GM18517 (cell line): ENCODE measurements at regions not wholly inside any gene's neighbourhood (a gene's known extent, or its start where the extent isn't known, plus 50 kb on each side); places are given as distances from the start of the nearest gene placed in this dataset.

Experiments used
- ATAC-seq: cut with Tn5 transposase; IDR thresholded peaks from one replicate; pipeline ENCODE4 v1.9.1; 2021; ENCODE audit warnings: mild to moderate bottlenecking, moderate library complexity; ENCODE audit not compliant: unreplicated experiment

GRCh38 chr7:12741951-12742575 is 54.6 kb downstream of the ARL4A start:
- ATAC-seq, result no peak

GRCh38 chr7:12746211-12746610 is 58.8 kb downstream of the ARL4A start:
- ATAC-seq, result no peak

- no peak for ATAC-seq
Measured at GRCh38 chr7:12747687-12748306, 60.4 kb downstream of the ARL4A start.

- ATAC-seq, result no peak
Measured at GRCh38 chr7:12749069-12749468, 61.6 kb downstream of the ARL4A start.

DNA sequence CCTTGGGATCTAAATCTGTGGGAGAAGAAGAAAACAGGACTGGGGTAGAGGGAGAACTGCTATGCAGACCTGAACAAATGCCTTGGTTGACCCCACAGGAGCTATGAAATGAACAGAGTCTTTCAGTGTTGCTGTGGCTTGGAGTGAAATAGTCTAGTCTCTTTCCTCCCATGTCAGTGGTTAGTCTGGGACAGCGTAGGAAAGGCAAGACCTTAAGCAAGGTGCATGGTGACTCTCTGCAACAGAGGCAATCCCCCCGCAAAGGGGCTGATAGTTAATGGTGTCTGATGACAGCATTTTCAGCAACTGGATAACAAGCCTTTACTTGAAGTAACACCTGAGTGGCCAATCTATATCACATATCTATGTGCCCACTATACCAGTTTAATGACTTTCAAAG is 62.3 kb downstream of the ARL4A start:
- no peak for ATAC-seq

DNA sequence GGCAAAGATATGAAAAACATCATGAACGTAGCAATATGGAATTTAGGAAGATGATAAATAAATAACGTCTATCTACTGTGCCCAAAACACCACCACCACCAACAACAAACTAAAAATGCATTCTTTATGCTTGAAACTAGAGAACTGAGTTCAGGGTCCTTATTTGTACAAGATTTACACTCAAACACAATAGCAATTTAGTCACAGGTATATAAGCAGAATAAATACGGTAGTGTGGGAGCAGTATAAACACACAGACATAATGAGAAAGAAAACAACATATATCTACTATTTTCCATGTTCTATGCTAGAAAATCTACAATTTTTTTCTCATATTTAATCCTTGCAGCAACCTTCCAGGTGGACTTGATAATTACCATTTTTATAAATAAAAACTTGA is 64.3 kb downstream of the ARL4A start:
- ATAC-seq, result no peak

DNA sequence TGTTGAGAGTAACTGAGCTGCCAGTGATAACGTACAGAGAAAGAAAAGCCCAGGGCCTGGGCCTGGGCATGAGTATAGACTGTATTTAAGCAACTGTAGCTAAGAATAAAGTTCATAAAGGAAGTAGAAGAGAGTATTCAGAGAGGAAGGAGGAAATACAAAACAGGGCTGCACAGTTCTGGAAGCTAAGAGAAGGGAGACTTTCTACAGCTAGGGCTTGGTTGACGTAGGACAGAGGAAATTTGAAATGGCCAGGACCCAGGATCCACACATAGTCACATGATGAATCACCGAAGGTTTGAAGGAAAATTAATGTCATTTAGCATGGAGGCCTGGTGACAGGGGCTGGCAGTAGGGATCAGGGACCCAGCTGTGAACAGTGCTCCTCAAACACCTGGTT is 66.7 kb downstream of the ARL4A start:
- ATAC-seq, result no peak

DNA sequence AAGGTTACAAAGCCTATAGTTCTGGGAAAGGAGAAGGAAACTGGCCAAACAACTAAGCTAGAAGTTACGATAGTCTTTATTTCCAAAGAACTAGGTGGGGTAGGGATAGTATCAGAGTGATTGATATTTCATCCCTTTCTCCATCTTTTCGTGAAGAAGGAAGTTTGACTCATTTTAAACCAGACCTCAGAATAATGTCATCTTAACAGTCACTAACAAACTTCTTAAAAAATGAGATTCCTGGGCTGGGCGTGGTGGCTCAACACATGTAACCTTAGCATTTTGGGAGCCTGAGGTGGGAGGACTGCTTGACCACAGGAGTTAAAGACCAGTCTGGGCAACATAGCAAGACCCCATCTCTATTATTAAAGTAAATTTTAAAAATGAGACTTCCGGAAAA is 69.4 kb downstream of the ARL4A start:
- ATAC-seq, result no peak

DNA sequence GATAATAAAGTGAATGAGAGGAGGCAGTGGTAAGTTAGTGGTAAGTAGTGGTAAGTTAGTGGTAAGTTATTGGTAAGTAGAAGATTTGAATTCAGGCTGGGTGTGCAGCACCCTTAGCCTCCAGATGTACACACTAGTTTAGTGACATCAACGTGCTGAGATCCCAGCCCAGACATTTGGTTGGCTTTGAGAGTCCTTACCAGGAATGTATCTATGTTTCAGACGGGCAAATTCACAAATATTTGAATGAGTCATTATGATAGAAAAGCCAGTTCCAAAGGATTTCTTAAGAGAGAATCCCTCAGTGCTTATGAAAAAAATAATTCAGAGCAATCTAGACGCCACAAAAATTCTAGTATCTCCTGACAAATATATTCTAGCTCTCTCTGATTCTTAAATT is 70.0 kb downstream of the ARL4A start:
- no peak for ATAC-seq

GRCh38 chr7:12759151-12759550 is 71.7 kb downstream of the ARL4A start:
- ATAC-seq, result no peak

GRCh38 chr7:12761111-12761510 is 73.7 kb downstream of the ARL4A start:
- ATAC-seq, result no peak

- ATAC-seq, result no peak
Measured at GRCh38 chr7:12761691-12762090, 74.3 kb downstream of the ARL4A start.

DNA sequence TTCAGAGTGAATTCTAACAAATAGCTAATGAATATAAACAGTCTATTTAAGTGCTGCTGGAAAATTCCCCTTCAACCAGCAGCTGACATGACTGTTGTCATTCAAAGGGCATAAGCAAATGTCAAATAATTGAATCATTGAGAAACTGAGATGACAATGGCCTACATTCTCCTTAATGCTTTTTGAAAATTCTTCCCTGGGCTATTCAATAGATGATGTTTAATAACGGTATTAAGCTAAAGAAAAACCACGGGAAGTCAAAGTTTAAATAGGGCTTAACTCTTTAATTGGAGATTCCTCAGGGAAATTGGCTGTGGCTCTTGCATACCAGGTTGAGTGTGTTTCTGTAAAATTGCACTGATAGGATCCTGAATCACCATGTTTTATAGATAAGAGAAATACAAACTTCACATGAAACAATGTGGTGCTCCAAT is 77.0 kb downstream of the ARL4A start:
- no peak for ATAC-seq

DNA sequence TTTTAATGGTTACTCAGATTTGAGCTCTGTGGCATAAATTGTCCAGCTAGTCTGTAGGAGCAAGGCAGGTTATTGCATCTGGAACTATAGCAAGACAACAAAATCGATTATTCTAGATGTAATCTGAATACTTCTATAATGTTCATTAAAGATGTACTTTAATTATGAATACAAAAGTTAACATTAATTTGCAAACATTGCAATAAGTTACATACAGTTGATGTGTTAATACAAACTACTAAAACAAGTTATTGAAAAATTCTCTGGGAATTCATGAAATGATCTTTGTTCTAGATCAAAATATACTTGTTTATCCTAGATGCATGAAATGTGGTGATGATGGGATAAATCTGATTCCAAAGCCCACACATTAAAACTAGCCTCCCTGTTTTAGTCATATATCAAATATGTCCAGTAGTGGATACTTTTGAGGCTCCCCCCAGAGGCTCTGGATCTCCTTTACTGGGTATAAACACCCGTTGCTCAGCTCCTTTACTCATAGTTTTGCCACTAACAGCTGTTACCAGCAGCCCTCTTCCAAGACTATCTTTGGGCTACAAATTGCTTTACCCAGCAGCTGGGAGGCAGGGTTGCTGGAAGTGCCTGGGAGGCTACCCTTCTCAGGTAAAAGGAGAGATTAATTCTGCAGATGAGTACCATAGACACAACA is 78.1 kb downstream of the ARL4A start:
- no peak for ATAC-seq

GRCh38 chr7:12766416-12766815 is 79.0 kb downstream of the ARL4A start:
- ATAC-seq, result no peak

DNA sequence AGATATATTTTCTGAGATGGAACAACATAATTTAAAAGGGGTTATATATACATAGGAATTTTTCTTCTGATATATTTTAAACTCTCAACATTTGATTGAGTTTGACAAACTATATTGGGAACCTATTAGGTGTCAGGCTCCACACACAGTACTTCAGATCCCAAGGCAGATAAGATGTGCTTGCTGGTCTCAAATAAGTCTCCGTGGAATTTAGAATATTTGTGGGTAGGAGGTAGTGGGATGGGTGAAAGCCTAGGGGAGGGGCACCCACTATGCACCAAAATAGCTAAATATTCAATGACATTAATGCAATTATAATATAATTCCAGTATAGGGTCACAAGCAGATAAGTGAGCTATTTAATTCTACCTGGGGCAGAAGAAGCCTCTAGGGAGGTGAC is 81.5 kb downstream of the ARL4A start:
- ATAC-seq, result no peak

DNA sequence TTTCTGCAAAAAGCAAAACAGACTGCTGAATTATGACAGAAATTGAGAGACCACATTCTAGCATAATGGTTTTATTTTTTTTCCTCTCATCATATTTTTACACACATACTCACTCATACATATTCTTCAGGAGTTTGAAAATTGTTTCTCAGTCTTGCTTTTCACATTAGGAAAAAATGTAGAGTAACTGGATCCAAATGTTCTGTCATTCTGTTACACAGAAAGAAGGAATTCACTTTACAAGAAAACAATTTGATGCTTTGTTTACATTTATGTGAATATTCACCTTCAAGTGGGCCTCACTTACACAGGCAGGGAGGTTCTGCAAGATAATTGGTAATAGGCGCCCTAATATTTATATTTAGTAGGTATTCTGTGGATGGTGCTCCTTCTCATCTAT is 82.0 kb downstream of the ARL4A start:
- no peak for ATAC-seq

DNA sequence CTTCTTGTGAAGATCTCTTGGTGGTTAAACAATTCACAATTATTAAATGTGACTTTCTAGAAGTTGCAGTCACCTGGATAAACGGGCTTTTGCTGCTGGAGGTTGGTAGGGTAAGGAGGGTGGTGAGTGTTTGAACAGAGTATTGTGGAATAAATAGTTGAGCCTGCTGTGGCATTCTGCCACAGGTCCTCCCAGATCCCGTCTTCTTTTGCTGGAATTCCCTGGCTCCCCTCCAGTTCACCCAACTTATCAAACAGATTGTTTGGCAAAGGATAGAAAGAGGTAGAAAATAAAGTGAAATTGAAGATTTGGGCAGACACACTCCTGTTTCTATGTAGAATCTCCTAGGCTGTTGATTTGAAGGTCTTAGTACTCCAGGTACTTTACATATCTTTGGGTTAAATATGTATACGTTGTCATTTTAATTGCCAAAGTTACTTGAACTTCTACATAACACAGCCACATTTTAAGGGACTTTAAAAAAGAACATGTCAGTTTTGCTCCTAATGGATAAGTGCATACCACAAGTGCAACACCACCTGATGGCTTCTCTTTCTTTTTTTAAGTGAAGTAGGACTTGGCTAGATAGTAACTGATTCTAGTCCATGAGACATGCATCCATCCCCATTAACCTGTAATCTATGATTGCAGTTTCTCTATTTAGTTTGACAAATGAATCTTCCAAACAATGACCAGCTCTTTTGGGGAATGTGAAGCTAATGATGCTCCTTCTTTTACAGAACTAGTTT is 83.0 kb downstream of the ARL4A start:
- no peak for ATAC-seq

DNA sequence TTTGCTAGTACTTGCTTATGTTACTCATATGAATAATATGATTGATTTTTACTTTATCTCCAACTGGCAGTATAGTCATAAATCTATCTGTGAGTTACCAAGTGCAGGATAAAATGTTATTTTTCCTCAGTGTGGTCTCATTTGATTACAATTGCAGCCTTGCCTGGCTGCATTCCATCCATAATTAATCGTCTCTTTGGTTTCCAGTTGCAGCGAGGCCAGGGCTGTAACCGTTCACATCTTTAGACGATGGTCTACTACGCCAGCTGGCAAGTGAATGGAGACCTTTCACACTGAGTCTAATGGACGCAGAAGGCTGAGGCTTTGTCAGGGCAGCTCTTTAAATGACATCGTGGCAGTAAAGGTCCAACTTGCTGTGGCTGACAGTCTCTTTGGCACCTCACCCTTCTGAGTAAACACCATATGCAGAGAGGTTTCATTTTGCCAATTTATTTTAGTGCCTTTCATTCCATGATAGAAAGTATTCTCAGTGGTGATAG is 84.0 kb downstream of the ARL4A start:
- no peak for ATAC-seq

DNA sequence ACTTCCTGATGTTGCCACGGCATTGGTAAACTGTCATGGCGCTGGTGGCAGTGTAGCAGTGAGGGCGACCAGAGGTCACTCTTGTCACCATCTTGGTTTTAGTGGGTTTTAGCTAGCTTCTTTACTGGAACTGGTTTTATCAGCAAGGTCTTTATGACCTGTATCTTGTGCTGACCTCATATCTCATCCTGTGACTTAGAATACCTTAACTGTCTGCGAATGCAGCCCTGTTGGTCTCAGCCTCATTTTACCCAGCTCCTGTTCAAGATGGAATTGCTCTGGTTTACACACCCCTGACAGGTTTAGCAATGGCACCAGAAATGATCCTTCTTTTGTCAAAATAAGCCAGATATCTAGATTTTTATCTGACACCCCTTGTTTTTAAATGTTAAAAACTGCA is 85.3 kb downstream of the ARL4A start:
- ATAC-seq, result no peak

- ATAC-seq, result no peak
Measured at GRCh38 chr7:12777257-12777656, 89.8 kb downstream of the ARL4A start.

DNA sequence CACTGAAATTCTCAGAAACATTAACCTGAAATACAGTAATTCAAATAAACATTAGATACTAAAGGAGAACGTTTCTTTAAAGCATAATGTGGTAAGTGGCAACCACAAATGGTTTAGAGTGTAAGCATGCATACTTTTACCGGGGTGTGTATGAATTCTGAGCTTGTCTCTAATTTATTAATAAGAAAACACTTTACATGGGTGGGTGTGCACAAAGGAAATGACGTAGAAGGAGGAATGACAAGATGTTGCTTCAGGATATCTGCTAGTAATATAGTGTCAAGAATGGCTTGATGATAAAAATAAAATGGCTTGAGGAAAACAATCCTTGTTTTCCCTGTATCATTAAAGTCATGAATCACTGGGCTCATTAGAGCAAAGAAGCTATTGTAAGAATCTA is 92.5 kb downstream of the ARL4A start:
- no peak for ATAC-seq
